Retinal pigment epithelial cell (primary cell): ENCODE measurements at regions not wholly inside any gene's neighbourhood (a gene's known extent, or its start where the extent isn't known, plus 50 kb on each side); places are given as distances from the start of the nearest gene placed in this dataset.

ENCODE experiments used
- DNase-seq: peaks from one replicate; pipeline ENCODE4 v3.0.0-alpha.2; 2010; ENCODE audit warnings: low read depth
- H3K4me3 ChIP-seq: 2 replicates; pipeline ENCODE4 v1.5.1; 2011; ENCODE audit warnings: mild to moderate bottlenecking, low read length, control low read depth, moderate library complexity
- TF ChIP-seq, protein P1 (sequence below): conservative IDR thresholded peaks from 2 replicates; pipeline ENCODE4 v1.5.1; 2011; ENCODE audit warnings: low read depth, low read length, control low read depth, inconsistent platforms

- TF ChIP-seq, protein P1, sequence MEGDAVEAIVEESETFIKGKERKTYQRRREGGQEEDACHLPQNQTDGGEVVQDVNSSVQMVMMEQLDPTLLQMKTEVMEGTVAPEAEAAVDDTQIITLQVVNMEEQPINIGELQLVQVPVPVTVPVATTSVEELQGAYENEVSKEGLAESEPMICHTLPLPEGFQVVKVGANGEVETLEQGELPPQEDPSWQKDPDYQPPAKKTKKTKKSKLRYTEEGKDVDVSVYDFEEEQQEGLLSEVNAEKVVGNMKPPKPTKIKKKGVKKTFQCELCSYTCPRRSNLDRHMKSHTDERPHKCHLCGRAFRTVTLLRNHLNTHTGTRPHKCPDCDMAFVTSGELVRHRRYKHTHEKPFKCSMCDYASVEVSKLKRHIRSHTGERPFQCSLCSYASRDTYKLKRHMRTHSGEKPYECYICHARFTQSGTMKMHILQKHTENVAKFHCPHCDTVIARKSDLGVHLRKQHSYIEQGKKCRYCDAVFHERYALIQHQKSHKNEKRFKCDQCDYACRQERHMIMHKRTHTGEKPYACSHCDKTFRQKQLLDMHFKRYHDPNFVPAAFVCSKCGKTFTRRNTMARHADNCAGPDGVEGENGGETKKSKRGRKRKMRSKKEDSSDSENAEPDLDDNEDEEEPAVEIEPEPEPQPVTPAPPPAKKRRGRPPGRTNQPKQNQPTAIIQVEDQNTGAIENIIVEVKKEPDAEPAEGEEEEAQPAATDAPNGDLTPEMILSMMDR, result no peak
- H3K4me3 ChIP-seq, result no peak overlapping the region
- DNase-seq, result no peak
Observed at GRCh38 chr12:44961887-44962286, 85.8 kb upstream of the NELL2 start.

DNA sequence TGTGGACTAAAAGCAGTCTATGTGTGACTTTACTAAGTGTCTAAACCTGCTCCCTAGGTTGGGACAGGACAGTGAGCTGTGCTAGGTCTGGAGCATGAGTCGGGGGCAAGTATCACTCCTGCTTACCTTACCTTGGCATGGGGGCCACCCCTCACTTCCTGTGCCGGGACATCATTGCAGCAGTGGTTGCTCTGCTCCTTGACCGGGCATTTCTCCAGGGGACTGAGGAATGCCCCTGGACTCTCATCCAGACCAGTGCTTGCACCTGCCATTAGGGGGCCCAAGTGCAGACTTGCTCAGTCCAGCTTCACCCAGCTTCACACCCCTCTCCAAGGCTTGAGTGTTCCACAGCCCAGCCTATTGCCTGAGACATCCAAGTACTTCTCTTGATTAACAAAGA lies 84.7 kb upstream of the NELL2 start:
- no peak overlapping the region for H3K4me3 ChIP-seq
- TF ChIP-seq, protein P1, result no peak
- DNase-seq, result no peak

GRCh38 chr12:44960423-44960822 lies 84.3 kb upstream of the NELL2 start:
- no peak for DNase-seq
- no peak overlapping the region for H3K4me3 ChIP-seq
- TF ChIP-seq, protein P1, result no peak

GRCh38 chr12:44947163-44947562 lies 71.0 kb upstream of the NELL2 start:
- TF ChIP-seq, protein P1, result no peak
- H3K4me3 ChIP-seq, result no peak overlapping the region
- no peak for DNase-seq

GRCh38 chr12:44942714-44943113 lies 66.6 kb upstream of the NELL2 start:
- no peak overlapping the region for H3K4me3 ChIP-seq
- TF ChIP-seq, protein P1, result no peak
- DNase-seq, result no peak

DNA sequence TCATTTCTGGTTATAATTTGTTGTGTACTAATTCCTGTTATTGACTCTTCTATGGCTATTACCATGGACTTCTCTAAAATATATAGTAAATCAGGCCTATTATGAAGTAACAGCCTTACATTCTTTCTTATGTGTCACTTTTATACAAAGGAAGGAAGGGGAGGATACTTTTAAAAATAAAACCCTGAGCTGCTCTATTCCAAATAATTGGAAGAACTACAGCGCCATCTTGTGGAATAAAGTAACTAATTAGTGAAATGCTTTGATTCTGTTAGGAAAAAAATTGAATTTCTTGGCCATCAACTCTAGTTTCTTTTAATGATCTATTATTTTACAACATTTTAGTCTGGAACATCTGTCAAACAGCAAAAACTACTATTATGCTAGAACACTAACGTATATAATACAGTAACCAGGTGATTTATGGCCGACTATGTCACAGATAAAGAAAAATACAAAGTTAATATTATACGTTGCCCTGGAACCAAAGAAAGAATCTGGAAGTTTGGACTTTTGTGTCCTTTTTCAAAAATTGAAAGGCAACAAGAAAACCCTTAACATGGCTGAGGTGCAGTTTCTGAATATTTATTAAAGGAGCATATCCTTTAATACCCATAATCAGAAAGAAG lies 55.0 kb upstream of the NELL2 start:
- peak; percentile 33 for DNase-seq
- TF ChIP-seq, protein P1, result peak; percentile 32
- H3K4me3 ChIP-seq, result no peak overlapping the region

GRCh38 chr12:44929236-44929885 lies 53.2 kb upstream of the NELL2 start:
- TF ChIP-seq, protein P1, result no peak
- no peak overlapping the region for H3K4me3 ChIP-seq
- DNase-seq, result no peak
